Stimulated activated CD4-positive, alpha-beta T cell treated with anti-CD3 and anti-CD28 coated beads, TNF-alpha, amount 100 ng/mL, for 1 hour (primary cell): ENCODE measurements at regions not wholly inside any gene's neighbourhood (a gene's known extent, or its start where the extent isn't known, plus 50 kb on each side); places are given as distances from the start of the nearest gene placed in this dataset.

Source experiments
- DNase-seq, 3 donors: peaks; one replicate each; pipeline ENCODE4 v3.0.0-alpha.2; 2020; ENCODE audit warnings: low read depth in 3 of 3, low spot score in 1 of 3

- no peak for DNase-seq
These were observed 108.5 kb upstream of the NHSL1 start for GRCh38 chr6:138607478-138608433.

- no peak for DNase-seq
These were observed 109.6 kb upstream of the NHSL1 start for GRCh38 chr6:138608896-138609295.

- DNase-seq, result no peak
These were observed 110.6 kb upstream of the NHSL1 start for GRCh38 chr6:138609801-138610430.

DNA sequence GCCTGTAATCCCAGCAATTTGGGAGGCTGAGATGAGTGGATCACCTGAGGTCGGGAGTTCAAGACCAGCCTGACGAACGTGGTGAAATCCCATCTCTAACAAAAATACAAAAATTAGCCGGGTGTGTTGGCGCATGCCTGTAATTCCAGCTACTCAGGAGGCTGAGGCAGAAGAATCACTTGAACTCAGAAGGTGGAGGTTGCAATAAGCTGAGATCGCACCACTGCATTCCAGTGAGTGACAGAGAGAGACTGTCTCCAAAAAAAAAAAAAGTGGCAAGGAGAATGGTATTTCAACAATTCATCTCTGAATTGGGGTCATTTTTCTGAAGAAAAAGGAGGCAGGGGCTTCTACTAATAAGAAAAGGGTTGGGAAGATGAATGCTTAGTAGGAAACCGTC lies 111.5 kb upstream of the NHSL1 start:
- DNase-seq, result no peak

DNA sequence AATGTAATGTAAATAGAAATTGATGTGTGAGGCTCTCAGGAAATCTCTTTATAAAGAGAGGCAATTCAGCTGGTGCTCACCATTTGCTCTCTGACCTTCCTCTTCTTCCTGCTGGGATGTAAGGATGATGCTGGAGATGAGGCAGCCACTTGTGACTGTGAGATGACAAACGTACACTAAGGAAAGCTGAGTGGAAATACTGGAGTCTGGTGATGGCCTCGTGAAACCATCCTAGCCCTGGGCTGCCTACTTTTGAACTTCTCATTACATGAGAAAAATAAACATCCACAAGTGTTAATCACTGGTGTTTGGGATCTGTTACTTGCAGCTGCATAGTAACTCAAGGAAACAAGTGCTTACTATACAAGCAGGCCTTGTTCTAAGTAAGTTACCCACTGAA lies 114.9 kb upstream of the NHSL1 start:
- DNase-seq, result no peak

DNA sequence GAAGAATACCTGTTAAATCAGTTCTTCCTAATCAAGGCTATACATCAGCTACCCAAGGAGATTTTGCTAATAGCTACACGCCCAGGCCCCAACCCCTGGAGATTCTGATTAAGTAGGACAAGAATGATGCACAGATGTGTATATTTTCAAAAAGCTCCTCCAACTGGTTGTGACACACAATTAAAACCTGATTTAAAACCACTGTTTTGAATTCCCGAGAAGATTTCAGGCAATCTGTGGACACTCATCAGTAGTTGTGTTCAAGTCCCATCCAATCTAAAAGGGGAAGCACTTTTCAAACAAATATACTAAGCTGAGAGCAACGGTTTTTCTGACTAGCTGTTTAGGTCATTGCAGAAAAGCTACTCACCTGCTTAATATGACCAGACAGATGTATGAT lies 118.9 kb upstream of the NHSL1 start:
- no peak for DNase-seq

GRCh38 chr6:138620630-138621029 lies 121.3 kb upstream of the NHSL1 start:
- DNase-seq, result no peak

GRCh38 chr6:138622967-138623366 lies 123.7 kb upstream of the NHSL1 start:
- no peak for DNase-seq

DNA sequence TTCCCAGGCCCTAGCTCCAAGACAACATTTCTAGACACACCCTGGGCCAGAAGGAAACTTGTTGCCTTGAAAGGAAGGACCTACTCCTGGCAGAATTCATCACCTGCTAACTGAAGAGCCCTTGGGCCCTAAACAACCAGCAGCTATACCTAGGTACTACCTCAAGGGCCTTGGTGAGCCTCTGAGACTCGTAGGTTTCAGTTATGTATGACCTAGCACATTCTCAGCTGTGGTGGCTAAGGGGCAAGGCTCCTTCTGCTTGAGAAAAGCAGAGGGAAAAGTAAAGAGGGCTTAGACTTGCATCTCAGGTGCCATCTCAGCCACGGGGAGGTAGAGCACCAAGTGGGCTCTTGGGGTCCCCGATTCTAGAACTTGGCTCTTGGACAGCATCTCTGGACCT lies 132.3 kb upstream of the NHSL1 start:
- no peak for DNase-seq

DNA sequence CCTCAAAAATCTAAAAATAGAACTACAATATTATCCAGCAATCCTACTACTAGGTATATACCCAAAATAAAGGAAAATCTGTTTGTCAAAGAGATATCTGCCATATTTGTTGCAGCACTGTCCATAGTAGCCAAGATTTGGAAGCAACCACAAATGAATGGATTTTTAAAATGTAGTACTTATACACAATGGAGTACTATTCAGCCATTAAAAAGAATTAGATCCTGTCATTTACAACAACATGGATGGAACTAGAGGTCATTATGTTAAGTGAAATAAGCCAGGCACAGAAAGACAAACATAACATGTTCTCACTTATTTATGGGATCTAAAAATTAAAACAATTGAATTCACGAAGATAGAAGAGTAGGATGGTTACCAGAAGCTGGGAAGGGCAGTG lies 135.7 kb upstream of the CCDC28A start:
- no peak for DNase-seq

DNA sequence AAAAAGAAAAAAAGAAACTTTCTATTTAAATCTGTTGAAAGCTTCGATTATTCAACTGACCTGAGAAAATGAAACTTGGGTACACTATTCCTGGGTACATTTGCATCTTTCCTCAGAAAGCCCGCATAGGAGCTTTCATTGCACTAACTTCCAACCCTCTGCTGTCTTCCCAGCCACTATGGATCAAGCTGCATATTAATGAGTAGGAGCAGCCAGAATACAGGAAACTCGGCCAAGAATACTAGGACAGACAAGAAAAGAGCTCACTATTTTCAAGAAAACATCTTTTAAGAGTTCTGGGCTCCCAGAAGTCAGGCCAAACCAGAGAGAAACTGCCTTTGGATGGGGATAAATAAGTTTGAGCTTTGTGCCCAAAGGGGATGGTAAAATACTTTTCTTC lies 135.0 kb upstream of the CCDC28A start:
- DNase-seq, result no peak

- DNase-seq, result no peak
These were observed 133.5 kb upstream of the CCDC28A start for GRCh38 chr6:138640028-138640427.

DNA sequence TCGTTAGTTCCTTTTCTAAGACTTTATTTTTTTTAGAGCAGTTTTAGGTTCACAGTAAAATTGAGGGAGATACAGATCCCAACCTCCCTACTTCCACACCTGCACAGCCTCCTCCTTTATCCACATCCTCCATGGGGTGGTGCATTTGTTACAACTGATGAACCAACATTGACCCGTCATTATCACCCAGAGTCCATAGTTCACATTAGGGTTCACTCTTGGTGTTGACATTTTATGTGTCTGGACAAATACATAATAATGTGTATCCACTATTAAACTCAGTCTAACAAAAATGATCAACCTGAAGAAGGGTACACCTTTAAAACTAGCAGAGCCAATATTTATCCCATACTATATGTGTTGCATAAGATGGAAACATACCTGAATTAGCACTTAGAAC lies 130.4 kb upstream of the CCDC28A start:
- DNase-seq, result no peak

GRCh38 chr6:138645976-138646640 lies 127.5 kb upstream of the CCDC28A start:
- no peak for DNase-seq

- no peak for DNase-seq
These were observed 126.6 kb upstream of the CCDC28A start for GRCh38 chr6:138647006-138647405.

GRCh38 chr6:138648127-138648526 lies 125.4 kb upstream of the CCDC28A start:
- DNase-seq, result no peak

GRCh38 chr6:138651491-138651890 lies 122.1 kb upstream of the CCDC28A start:
- no peak for DNase-seq

- DNase-seq, result no peak
These were observed 120.7 kb upstream of the CCDC28A start for GRCh38 chr6:138652824-138653223.

- DNase-seq, result no peak
These were observed 120.1 kb upstream of the CCDC28A start for GRCh38 chr6:138653435-138653834.

DNA sequence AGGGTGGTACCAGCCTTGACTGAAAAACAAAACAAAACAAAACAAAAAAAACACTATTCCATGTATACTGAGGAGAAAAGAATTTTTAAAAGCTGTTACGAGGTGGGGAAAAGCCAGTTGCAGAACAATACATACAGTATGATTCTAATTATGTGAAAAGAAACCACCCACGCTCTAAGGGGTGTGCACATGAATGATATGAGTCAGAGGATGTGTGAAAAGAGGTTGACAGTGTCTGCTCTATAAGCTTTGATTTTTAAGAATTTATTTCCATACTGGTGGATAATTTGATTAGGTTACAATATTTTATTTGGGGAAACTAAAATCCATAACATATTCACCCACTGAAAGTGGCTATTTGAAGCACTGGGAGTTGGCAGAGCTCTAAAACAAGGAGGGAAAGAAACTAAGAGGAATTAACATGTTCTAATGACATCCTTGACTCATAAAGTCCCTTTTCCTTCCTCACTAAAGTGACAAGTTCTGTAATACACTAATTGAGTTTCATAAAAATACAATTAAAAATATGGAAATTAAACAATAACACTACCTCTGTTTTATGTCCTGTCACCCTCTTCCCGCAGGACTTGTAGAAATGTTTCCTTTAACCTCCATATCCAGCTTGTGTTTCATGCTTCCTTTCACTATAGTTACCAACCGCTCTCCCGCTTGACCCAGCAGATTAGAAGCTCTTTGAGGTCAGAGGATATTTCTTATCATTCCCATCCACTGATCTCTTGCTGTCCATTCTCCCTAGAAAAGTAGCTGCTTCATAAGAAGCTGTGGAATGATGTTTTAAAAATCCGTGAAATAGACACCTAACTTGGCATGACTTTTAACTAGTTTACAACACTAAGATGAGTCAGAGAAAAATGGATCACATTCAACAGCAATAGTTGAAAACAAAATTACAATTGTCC lies 118.6 kb upstream of the CCDC28A start:
- DNase-seq, result no peak

GRCh38 chr6:138655828-138656227 lies 117.7 kb upstream of the CCDC28A start:
- DNase-seq, result no peak
